ENCODE measurements at regions not wholly inside any gene's neighbourhood (a gene's known extent, or its start where the extent isn't known, plus 50 kb on each side); places are given as distances from the start of the nearest gene placed in this dataset.

DNA sequence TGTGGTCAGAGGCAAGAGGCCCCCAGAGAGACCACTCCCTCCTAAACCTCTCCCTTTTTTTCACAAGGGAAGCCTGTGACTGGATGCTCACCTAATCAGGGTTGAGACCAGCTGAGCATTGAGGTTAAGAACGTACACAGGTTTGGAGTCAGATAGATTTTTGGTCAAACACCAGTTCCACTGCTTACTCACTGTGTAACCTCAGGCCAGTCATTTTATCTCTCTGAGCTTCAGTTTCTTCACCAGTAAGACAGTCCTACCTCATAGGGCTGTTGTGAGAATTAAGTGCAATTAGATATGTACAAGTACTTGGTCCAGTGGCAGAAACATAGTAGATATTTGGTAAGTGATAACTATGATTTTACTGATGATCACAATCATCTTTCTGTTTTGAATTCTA, 256.8 kb downstream of the CDK5RAP2 start:
- Histone ChIP-seq H3K9me3 (no peaks in the 10 kb centered on the region), H3K27me3 (no peaks in the 10 kb centered on the region), H3K4me1 (no peaks in the 10 kb centered on the region), H3K27ac (no peak overlapping the region), H3K4me3 (no peak overlapping the region), H3K36me3 (no peaks in the 10 kb centered on the region)
- WGBS, 2 donors = 53 to 64% methylated on average over 1 of the region's 1 CpG
- DNase-seq = no peak
- no peak for ATAC-seq
- TF ChIP-seq, protein P1, sequence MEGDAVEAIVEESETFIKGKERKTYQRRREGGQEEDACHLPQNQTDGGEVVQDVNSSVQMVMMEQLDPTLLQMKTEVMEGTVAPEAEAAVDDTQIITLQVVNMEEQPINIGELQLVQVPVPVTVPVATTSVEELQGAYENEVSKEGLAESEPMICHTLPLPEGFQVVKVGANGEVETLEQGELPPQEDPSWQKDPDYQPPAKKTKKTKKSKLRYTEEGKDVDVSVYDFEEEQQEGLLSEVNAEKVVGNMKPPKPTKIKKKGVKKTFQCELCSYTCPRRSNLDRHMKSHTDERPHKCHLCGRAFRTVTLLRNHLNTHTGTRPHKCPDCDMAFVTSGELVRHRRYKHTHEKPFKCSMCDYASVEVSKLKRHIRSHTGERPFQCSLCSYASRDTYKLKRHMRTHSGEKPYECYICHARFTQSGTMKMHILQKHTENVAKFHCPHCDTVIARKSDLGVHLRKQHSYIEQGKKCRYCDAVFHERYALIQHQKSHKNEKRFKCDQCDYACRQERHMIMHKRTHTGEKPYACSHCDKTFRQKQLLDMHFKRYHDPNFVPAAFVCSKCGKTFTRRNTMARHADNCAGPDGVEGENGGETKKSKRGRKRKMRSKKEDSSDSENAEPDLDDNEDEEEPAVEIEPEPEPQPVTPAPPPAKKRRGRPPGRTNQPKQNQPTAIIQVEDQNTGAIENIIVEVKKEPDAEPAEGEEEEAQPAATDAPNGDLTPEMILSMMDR (IDR thresholded peaks at IDR 0.05) = no peak
- no peak for FAIRE-seq
- intact Hi-C loops (cut with DNase I) = no loop called here

DNA sequence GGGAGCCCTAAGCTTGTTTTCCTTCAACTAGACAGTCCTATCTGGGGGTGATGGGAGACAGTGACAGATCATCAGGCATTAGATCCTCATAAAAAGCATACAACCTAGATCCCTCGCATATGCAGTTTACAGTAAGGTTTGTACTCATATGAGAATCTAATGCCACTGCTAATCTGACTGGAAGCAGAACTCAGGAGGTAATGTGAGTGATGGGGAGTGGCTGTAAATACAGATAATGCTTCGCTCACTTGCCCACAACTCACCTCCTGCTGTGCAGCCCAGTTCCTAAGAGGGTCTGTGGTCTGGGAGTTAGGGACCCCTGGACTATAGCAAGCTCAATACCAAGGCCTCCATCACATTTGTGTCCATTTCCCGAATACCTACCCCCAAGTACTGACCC, 260.5 kb downstream of the CDK5RAP2 start:
- no peaks in the 10 kb centered on the region for H3K36me3 ChIP-seq
- no peaks in the 10 kb centered on the region for H3K4me1 ChIP-seq
- ATAC-seq (no peak), DNase-seq (no peak), FAIRE-seq (no peak)
- intact Hi-C loops (cut with DNase I) = no loop called here
- H3K9me3 ChIP-seq = no peaks in the 10 kb centered on the region
- WGBS, 2 donors = 69 to 71% methylated on average over 3 of the region's 3 CpGs
- no peak overlapping the region for H3K27ac ChIP-seq
- H3K4me3 ChIP-seq = no peak overlapping the region
- no peaks in the 10 kb centered on the region for H3K27me3 ChIP-seq
- TF ChIP-seq, protein P1 (IDR thresholded peaks at IDR 0.05) = no peak

DNA sequence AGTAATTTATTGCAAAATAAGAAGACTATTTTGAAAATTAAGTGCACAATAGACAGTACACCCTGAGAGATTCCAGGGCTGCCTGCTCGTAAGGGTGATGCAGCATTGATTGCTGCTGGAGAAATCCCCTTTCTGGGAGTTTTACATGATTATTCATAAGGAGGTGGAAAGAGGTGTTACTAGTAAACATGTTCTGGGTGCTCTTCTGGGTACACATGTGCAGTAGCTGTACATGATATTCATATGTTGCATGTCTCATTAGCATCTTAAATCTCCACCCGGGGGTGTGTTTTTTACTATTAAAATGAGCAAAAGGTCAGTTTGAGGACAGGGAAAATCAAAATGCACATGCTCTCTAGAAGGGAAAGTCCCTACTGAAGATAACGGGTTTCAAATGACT, 264.8 kb downstream of the CDK5RAP2 start:
- no peak for ATAC-seq
- Histone ChIP-seq H3K9me3 (no peaks in the 10 kb centered on the region), H3K4me1 (no peaks in the 10 kb centered on the region), H3K27ac (no peak overlapping the region), H3K27me3 (no peaks in the 10 kb centered on the region), H3K36me3 (no peaks in the 10 kb centered on the region), H3K4me3 (no peak overlapping the region)
- DNase-seq = no peak
- no peak for FAIRE-seq
- intact Hi-C loops (cut with DNase I) = no loop called here
- WGBS, 2 donors = 55 to 65% methylated on average over 3 of the region's 3 CpGs
- TF ChIP-seq, protein P1 (IDR thresholded peaks at IDR 0.05) = no peak

DNA sequence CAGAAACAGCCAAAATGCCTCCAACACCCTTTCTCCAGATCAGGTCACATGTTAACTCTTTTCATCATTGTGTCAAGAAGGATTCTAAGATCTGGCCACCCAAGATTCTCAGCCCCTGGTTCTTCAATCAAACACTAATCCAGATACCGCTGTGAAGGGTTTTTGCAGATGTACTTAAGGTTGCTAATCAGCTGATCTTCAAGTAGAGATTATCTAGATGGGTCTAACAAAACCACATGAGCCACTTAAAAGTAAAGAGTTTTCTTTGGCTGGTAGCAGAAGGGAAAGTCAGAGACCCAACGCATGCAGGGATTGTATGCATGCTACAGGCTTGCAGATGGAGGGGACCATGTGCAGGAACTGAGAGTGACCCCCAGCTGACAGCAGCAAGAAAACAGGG, 267.9 kb downstream of the CDK5RAP2 start:
- DNase-seq (no peak), ATAC-seq (no peak), FAIRE-seq (no peak)
- intact Hi-C loops (cut with DNase I) = no loop called here
- TF ChIP-seq, protein P1 (IDR thresholded peaks at IDR 0.05) = no peak
- Histone ChIP-seq H3K27ac (no peak overlapping the region), H3K4me3 (no peak overlapping the region), H3K4me1 (no peaks in the 10 kb centered on the region), H3K36me3 (no peaks in the 10 kb centered on the region), H3K9me3 (no peaks in the 10 kb centered on the region), H3K27me3 (no peaks in the 10 kb centered on the region)
- WGBS, 2 donors = 72 to 79% methylated on average over 2 of the region's 2 CpGs

- Histone ChIP-seq H3K27me3 (no peaks in the 10 kb centered on the region), H3K27ac (no peak overlapping the region), H3K36me3 (no peaks in the 10 kb centered on the region), H3K4me3 (no peak overlapping the region), H3K4me1 (no peaks in the 10 kb centered on the region), H3K9me3 (no peaks in the 10 kb centered on the region)
- 67 to 84% methylated on average over 3 of the region's 3 CpGs for WGBS, 2 donors
- TF ChIP-seq, protein P1 (IDR thresholded peaks at IDR 0.05) = no peak
- no peak for FAIRE-seq
- intact Hi-C loops (cut with DNase I) = no loop called here
- no peak for ATAC-seq
- no peak for DNase-seq
Observed at GRCh38 chr9:120310035-120310434, 269.9 kb downstream of the CDK5RAP2 start.
